ENCODE measurements at regions not wholly inside any gene's neighbourhood (a gene's known extent, or its start where the extent isn't known, plus 50 kb on each side); places are given as distances from the start of the nearest gene placed in this dataset.

- TF ChIP-seq JUN (IDR thresholded peaks at IDR 0.05; ENCODE audit: low read depth, low read length), result no peak
- TF ChIP-seq CTCF (IDR thresholded peaks at IDR 0.05; ENCODE audit: control extremely low read depth in 1 of 3, insufficient read depth in 1 of 3, low read depth in 1 of 3, low read length in 3 of 3), result no peak
- TF ChIP-seq USF2 (IDR thresholded peaks at IDR 0.05; ENCODE audit: low read length), result no peak
These were observed 81.9 kb upstream of the HMGXB4 start for GRCh38 chr22:35175392-35175791.

Data from H1 (cell line).